Adrenal gland (tissue), 5 donors: ENCODE measurements at regions not wholly inside any gene's neighbourhood (a gene's known extent, or its start where the extent isn't known, plus 50 kb on each side); places are given as distances from the start of the nearest gene placed in this dataset.

Experiments used
- CTCF ChIP-seq, 6 experiments: fragments of 450-650 bp in 4 of 6; fragments of 200-600 bp in 2 of 6; sonication (generic) in 1 of 6; IDR thresholded peaks; 1 replicate in 5 of 6; 2 replicates in 1 of 6; pipeline versions ENCODE4 v1.5.1 to v1.8.0; 2016 to 2021; ENCODE audit warnings: antibody characterized with exemption in 6 of 6, mild to moderate bottlenecking in 2 of 6, moderate library complexity in 1 of 6
- POLR2A ChIP-seq, 2 donors: fragments of 450-650 bp; IDR thresholded peaks; one replicate each; pipeline ENCODE4 v1.6.1; 2017; ENCODE audit warnings: antibody characterized with exemption in 2 of 2, mild to moderate bottlenecking in 2 of 2, moderate library complexity in 1 of 2
- donor health status: DM: no; HTN: no; CAD: no.

GRCh38 chr4:169847171-169847570, 89.4 kb upstream of the HPF1 start:
- TF ChIP-seq POLR2A (IDR thresholded peaks at IDR 0.05) = no peak
- no peak for TF ChIP-seq CTCF (IDR thresholded peaks at IDR 0.05)
